ENCODE measurements at regions not wholly inside any gene's neighbourhood (a gene's known extent, or its start where the extent isn't known, plus 50 kb on each side); places are given as distances from the start of the nearest gene placed in this dataset.

GRCh38 chr11:11756718-11757117 lies 85.1 kb upstream of the USP47 start:
- no peak for DNase-seq (ENCODE audit: low read depth in 2 of 2)

- no peak for DNase-seq (ENCODE audit: low read depth in 2 of 2)
These were observed 85.9 kb upstream of the USP47 start for GRCh38 chr11:11755871-11756270.

GRCh38 chr11:11752679-11753078 lies 89.1 kb upstream of the USP47 start:
- no peak for DNase-seq (ENCODE audit: low read depth in 2 of 2)

GRCh38 chr11:11750017-11750878 lies 91.5 kb upstream of the USP47 start:
- DNase-seq (ENCODE audit: low read depth in 2 of 2): no peak

- DNase-seq (ENCODE audit: low read depth in 2 of 2): no peak
These were observed 92.9 kb upstream of the USP47 start for GRCh38 chr11:11748706-11749365.

GRCh38 chr11:11747570-11747969 lies 94.2 kb upstream of the USP47 start:
- DNase-seq (ENCODE audit: low read depth in 2 of 2): no peak

- DNase-seq (ENCODE audit: low read depth in 2 of 2): no peak
These were observed 95.3 kb upstream of the USP47 start for GRCh38 chr11:11746449-11746848.

- no peak for DNase-seq (ENCODE audit: low read depth in 2 of 2)
These were observed 98.6 kb upstream of the USP47 start for GRCh38 chr11:11743216-11743615.

GRCh38 chr11:11742486-11742885 lies 99.3 kb upstream of the USP47 start:
- DNase-seq (ENCODE audit: low read depth in 2 of 2): no peak

GRCh38 chr11:11740836-11741235 lies 100.9 kb upstream of the USP47 start:
- no peak for DNase-seq (ENCODE audit: low read depth in 2 of 2)

GRCh38 chr11:11740073-11740702 lies 101.6 kb upstream of the USP47 start:
- no peak for DNase-seq (ENCODE audit: low read depth in 2 of 2)

GRCh38 chr11:11738370-11738769 lies 103.4 kb upstream of the USP47 start:
- DNase-seq (ENCODE audit: low read depth in 2 of 2): no peak

- DNase-seq (ENCODE audit: low read depth in 2 of 2): no peak
These were observed 106.2 kb upstream of the USP47 start for GRCh38 chr11:11735586-11735985.

- no peak for DNase-seq (ENCODE audit: low read depth in 2 of 2)
These were observed 108.5 kb upstream of the USP47 start for GRCh38 chr11:11733246-11733747.

- DNase-seq (ENCODE audit: low read depth in 2 of 2): no peak
These were observed 109.7 kb upstream of the USP47 start for GRCh38 chr11:11732116-11732515.

GRCh38 chr11:11731311-11732083 lies 109.7 kb upstream of the GALNT18 start:
- no peak for DNase-seq (ENCODE audit: low read depth in 2 of 2)

- no peak for DNase-seq (ENCODE audit: low read depth in 2 of 2)
These were observed 106.6 kb upstream of the GALNT18 start for GRCh38 chr11:11728386-11728785.

- DNase-seq (ENCODE audit: low read depth in 2 of 2): no peak
These were observed 103.6 kb upstream of the GALNT18 start for GRCh38 chr11:11725438-11725837.

- DNase-seq (ENCODE audit: low read depth in 2 of 2): no peak
These were observed 103.2 kb upstream of the GALNT18 start for GRCh38 chr11:11724994-11725393.

- no peak for DNase-seq (ENCODE audit: low read depth in 2 of 2)
These were observed 101.1 kb upstream of the GALNT18 start for GRCh38 chr11:11722861-11723260.

- DNase-seq (ENCODE audit: low read depth in 2 of 2): no peak
These were observed 100.4 kb upstream of the GALNT18 start for GRCh38 chr11:11722246-11722645.

GRCh38 chr11:11718511-11718910 lies 96.7 kb upstream of the GALNT18 start:
- DNase-seq (ENCODE audit: low read depth in 2 of 2): no peak

Measured in activated CD8-positive, alpha-beta memory T cell treated with anti-CD3 and anti-CD28 coated beads for 4 hours (primary cell).